GM21576 (cell line): ENCODE measurements at regions not wholly inside any gene's neighbourhood (a gene's known extent, or its start where the extent isn't known, plus 50 kb on each side); places are given as distances from the start of the nearest gene placed in this dataset.
"Not testable (repeated sequence)": the region's sequence is repeated elsewhere in the genome, so short reads cannot be mapped to it uniquely, and the experiment has no call there.

Experiments used
- ATAC-seq: cut with Tn5 transposase; IDR thresholded peaks from one replicate; pipeline ENCODE4 v1.9.1; 2021; ENCODE audit warnings: mild to moderate bottlenecking, moderate library complexity; ENCODE audit not compliant: unreplicated experiment

DNA sequence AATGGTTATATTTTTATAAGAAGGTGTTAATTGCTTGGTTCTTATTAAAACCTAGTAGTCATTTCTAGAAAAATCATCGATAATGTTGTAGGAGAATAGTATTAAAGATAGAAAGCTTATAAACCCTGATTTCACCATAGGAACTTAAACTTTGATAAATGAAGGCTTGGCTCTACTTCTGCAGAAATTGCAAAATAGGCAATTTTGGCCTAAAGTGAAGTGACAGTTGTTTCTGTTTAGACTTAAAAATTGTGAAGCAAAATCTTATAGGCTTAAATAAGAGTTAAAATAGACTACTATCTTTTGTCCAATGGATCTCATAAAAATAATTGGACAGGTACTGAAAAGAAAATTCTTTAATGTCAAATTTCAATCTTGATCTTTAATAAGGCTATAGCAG, 321.6 kb upstream of the FZD8 start:
- ATAC-seq = no peak

DNA sequence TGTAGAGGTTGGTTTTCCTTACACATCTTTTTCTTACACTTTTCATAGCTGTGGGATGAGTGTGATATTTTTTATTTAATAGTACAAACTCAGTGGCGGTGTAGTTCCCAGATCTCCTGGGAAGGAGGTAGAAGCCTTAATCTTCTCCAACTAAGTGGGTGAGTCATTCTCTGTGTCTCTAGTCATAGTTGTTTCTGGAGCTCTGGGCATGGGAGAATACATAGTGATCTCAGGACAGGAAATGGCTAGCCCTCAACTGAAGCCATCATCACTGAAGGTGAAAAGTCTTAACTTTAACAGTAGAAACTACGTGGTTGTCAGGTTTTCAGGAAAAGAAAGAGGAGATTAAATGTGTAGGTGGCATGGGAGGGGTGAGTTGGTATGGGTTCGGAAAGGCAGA, 319.4 kb upstream of the FZD8 start:
- ATAC-seq = no peak

DNA sequence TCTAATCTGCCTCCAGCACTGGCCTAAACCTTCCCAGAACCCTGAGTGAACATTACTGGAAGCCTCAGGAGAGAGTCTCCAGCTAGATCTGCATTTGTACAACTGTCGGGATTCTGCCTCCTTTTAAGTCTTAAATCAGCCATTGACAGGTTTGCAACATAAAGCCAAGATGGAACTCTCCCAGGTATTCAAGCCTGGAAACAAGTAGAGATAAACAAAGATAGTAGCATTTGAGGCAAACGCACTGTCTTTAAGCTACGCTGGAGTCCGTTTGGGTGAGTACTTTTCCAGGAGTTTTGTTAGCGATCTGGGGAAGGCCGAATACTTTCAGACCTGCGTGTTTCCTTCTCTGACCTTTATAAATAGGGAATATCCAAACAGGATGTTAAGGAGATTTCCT, 317.2 kb upstream of the FZD8 start:
- ATAC-seq = no peak

DNA sequence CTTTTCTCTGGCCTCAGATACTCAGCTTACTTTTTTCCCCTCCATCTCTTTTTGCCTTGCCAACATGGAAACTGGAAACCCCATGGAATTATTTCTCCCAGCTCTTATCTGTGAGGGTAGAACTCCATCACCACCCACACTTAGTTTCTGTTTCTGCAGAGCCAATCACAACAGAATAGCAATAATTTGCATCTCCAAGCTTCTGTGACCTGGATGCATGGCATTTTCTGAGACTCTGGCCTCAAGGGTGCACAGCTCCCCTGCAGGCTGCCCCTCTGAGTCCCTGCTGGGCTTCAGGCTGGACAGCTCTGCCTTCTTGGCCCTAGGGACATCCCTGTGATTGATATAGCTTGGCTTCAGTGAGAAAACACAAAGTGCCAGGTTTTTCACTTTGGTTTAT, 316.5 kb upstream of the FZD8 start:
- not testable (repeated sequence) for ATAC-seq

DNA sequence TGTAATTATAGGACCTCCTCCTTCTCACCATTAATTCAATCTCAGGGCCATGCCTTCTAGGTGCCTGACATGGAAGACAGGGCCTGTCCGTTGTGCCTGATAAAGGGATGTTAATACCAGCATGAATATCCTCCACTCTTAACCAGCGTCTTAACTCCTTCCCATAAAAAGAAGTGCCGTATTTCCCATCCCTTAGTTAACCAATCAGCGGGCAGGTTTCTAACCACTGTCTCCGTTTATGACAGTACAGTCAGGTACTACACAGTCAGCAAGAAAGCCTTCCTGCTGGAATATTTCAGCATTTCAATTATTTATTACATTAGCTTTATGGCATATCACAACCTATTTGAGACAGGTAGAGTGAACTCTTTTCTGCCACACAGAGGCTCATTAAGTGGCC, 308.6 kb upstream of the FZD8 start:
- no peak for ATAC-seq

DNA sequence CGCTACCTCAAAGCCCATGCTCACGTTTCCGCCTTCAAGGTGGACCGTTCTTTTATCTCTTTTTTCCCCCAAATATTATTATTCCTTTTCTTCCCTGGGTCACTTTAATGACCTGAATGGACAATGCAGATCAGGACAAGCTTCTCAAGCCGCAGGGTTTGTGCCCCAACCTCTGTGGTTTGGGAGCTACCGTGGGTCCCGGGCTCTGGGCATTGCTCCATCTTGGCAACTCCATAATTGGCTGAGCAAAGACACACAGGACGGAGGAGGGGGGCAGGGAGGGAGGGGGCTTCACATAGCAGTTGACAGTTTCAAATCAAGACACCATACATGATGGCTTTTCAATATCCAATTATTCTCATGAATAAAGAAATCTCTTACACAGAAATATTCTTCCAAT, 308.1 kb upstream of the FZD8 start:
- no peak for ATAC-seq

DNA sequence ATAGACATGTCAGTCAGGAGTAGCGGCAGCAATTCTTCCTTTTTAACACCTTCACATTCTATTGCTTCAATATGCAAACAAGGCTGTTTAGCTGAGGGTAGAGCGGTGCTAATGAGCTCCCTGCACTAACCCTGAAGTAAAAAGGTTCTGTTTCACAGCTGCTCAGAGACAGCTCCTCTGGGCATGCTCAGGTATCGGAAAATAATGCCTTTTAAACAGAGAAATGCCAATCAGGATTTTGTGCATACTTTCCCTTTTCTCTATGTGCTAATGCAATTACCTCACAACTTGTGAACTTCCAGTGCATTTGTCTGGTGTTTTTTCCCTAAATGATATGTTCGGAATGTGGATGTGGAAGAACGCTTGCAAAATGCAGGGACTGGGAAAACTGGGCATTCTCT, 307.7 kb upstream of the FZD8 start:
- ATAC-seq = no peak

DNA sequence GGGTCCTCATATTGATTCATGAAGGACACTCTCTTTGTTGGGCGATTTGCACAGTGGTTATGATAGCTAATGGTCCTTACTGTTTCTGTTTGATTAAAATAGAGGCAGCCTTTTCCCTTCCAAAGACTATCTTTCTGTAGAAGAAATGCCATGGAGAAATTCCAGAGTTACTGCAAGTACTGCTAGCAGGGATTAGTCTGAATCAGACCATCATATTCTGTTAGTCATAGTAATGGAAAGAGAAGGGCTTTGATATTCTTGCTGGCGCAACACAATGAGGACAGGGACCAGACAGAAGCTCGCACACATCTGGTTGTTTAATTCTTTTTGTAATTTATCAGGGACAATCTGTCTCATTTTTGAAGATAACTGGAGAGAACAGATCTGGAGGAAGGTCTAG, 304.5 kb upstream of the FZD8 start:
- ATAC-seq = no peak

DNA sequence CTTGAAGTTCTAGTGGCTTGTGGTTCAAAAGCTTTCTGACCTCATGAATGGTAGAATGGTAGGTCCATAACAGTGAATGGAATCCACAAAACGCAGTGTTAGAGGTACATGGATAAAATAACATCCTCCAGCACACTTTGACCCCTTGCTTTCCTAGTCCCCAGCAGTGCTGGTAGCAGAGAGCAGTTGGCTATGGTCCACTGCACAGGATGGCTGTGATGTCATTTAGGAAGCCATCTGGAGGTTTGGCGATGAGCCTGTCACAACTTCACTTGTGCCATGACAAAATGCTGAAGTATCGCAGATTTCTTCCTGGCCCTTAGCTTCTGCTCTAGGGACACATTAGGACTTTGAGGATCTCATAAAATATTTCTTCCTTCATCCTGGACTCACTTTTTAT, 300.0 kb upstream of the FZD8 start:
- ATAC-seq = no peak

DNA sequence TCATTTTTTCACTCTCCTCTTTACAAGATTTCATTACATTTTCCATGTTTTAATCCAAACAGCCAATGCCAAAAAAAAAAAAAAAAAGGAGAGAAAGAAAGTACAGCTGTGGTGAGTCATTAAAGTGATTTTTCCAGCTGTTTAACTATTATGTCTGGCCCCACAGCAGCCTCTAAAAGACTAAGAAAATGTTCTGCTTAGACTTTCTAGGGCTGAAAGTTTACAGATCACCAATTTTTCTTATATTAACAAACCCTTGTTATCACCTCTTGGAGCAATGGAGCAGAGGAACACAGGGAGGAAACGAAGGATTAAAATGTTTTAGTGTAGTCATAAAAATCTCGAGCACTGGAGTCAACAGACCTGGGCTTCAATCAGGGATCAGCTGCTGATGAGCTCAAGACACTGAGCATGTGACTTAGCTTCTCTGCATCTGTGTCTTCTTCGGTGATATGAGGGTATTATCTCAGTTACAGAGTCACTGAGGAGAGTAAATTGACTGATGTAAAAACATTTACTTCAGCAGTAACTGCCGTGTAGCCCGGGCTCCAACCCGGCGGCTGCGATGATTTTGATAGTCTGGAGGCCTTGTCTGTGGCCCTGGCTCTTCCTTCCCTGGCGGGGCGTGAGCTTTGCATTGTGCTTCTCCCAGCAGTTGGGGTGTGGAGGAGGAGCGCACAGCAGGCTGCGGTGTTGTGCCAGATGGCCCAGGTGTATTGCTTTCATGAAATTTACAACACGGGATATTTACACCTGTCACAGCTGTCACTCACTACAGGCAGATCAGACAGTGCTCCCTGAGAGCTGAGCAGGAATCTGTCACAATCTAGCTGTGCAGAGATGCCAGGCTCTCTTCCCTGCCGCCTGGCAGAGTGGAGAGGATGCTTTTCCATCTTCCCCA, 298.3 kb upstream of the FZD8 start:
- ATAC-seq = no peak

DNA sequence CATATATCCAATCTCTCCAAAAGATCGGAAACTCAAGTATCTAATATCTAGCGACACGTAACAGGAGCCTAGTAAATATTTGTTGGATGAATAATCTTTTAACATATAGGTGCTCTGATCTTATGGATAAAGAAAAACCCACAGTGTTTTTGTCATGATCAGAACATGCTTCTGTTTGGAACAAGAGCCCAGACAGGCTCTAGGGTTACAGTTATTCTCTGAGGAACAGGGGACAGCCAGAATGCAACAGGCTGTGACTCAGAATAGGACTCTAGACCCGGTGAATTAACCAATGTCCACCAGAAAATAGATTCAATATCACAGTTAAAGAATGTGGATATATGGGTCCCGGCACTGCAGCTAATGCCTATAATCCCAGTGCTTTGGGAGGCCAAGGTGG, 296.1 kb upstream of the FZD8 start:
- ATAC-seq = no peak

DNA sequence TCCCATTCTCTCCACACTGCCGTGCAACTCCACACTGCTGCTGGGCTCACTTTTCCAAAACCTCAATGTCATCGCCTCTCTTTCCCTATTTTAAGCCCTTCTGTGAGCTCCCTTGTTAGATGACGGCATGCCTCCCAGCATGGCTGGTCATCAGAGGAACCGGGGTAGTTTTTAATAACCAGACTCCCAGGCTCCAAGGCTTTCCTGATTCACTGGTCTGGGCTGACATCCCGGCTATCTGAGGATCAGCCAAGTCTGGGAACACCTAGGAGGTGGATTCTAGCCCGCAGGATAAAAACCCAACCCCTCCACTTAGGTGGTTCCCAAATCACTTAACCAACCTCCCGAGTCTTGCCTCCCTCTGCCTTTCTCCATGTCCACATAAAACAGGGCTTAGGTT, 295.4 kb upstream of the FZD8 start:
- ATAC-seq = no peak

DNA sequence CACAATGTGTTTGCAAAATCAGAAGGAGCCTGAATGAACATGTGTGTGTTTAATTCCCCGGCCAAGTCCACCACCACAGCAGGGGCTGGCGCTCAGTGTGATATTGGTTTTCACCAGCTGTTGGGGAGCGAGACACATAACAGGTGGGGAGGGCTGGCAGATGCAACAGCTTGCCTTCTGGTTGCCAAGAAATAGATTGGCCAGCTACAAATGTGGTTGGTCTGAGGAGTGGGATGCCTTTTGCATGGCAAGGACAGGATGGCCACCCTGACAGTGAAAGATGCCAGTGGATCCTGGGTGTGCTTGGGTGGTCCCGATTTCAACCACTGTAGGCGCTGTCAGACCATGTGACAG, 292.5 kb upstream of the FZD8 start:
- no peak for ATAC-seq

DNA sequence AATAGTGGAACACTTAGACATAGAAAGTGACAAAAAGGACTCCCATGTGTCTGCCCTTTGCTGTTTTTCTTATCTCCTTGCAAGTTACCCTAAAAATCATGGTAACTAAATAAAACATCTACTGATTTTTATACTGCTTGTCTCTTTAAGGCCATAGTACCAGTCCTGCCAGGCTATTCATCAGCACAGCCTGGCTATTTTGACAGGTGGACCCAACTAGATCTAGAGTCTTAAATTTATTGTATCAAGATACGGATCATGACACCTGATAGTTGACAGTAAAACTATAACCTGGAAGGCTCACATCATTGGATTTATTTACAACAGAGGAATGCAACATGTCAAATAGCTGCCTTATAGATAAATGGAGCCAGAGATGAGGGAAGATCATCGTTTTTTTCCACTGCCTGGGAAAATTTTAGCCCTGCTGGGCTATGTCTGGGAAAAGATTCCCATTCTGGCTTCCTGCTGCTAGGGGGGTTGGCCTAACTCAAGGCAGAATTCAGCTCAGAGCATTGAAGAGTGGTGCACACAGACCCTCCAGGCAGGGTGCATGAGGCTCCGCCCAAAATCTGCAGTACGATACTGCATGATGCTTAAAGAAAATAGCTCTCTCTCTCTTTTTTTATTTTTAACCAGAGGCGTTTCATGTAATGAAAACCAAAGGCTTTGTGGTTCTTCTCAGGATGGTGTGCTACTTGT, 292.0 kb upstream of the FZD8 start:
- no peak for ATAC-seq

DNA sequence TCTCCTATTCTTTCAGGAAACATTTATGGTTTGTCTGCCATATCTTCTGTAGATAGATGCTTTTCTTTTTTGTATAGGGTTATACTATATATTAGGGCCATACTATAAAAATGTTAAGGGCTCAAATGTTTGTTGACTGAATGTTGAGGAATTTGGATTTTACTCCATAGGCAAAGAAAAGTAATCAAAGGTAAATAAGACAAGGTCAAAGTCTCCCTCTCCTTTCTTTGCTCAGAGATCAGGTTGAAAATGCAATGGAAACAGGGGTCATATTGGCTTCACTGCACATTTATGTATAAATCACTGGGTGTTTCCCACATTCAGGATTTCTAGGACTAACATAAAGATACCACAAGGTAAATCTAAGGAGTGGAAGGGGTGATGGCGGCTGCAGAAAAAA, 291.4 kb upstream of the FZD8 start:
- ATAC-seq = no peak

DNA sequence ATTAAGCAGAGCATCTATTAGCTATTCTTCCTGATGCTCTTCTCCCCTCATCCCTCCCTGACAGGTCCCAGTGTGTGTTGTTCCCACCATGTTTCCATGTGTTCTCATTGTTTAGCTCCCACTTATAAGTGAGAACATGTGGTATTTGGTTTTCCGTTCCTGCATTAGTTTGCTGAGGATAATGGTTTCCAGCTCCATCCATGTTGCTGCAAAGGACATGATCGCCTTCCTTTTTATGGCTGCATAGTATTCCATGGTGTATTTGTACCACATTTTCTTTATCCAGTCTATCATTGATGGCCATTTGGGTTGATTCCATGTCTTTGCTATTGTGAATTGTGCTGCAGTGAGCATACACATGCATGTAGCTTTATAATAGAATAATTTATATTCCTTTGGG, 287.9 kb upstream of the FZD8 start:
- ATAC-seq = not testable (repeated sequence)

DNA sequence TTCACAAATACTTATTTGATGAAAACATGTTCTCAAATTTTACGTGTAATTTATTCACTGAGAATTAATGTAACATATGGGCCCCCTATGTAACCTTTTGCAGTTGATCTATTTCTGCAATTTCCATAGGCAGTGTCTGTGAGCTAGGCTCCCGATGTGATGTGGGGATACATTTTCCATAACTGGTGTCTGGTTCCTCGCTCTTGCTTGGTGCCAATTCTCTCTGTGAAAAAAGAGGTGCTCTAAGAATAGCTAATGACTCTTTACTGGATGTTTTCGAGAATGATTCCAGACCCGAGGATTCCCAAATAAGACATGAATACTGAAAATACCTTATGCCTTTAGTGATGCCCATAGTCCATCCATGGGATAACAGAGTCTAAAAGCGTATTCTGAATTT, 286.7 kb upstream of the FZD8 start:
- ATAC-seq = no peak

DNA sequence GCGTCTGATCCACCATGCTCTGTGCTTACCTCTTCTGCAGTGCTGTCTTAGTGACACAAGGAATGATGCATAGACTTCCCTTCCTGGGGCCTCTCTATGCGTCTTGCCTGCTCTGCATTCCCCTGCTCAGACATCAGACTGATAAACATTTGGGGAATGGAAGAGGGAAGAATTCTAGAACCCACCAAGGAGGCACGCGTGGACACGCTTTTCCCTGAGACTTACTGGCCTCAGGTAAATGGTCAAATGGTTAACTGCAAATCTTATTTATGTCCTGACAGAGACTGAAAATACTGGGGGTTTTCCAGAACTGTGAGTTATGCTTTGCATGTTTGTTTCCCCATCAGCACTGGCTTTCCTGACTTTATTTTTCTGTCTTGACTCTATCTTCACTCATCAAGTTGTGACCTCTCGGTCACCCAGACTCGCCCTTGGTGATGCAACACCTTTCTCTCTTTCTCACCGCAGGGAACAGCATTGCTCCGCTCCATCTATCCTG, 285.9 kb upstream of the FZD8 start:
- ATAC-seq = no peak

DNA sequence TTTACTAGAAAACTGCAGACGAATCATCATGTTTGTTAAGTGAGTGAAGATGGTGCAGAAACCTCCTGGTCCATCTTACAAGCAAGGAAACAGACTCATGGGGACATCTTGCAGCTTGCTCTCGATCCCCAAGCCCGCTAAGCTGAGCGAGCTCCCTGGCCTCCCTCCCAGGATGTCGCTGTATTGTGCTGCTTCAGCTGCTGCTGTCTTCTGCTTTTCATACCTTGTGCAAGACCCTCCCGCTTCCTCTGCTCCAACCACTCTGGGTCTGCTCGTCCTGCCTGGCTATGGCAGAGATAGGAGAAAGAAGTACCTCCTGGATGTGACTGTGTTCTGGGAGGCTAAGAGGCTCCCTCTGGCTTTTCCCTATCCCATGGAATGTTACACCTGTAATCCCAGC, 285.2 kb upstream of the FZD8 start:
- ATAC-seq = no peak

DNA sequence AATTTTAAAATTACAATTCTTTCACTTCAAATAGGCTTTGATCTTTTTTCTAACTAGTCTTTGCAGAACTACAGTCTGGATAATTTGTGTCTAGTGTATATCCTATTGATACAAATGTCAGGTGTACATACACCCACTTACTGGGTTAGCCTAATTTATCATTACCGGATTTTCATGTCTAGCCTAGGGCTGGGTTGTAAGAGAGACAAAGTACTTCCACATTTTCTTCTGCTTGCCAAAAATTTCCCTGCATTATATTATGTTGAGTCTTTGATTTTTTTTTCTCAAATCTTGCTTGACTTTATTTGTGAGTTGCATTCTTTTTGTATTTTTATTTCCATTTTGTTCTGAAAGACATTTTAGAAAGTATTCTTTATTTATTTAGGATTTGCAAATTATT, 284.8 kb upstream of the FZD8 start:
- no peak for ATAC-seq

DNA sequence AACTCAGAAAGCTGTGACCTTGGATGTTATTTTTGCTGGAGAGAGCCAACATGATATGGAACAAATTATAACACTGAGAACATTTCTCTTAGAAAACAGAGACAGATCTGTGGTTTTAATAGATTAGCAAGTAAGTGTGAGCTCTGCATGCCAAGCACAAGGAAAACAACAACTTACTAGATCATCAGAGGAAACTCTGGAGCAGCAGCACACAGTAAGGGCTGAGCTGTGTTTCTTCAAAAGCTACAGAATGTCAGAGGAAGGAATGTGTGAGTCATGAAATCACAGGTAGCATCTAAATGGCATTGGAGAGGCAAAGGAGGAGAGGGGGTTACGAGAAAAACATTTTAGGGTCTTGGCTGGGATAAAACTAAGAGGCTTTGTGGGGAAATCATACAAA, 283.4 kb upstream of the FZD8 start:
- ATAC-seq = no peak

DNA sequence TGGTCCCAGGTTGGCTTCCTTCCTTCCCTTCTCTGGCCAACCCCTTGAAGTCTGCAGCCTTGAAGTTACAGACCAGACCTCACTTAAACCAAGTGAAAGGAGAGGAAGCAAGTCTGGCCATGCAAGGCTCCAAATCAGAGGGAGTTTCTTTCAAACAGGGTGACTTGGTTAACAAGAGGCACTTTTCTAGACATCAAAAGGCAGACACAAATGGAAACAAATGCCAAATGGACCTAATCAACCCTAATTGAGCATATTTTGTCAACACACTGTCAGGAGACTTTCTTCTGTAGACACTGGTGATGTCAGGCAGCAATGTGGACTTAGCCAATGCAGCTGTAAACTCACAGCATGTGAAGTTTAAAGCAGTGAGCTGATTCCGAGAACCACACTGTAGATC, 282.7 kb upstream of the FZD8 start:
- ATAC-seq = no peak
